HAP-1 (cell line): ENCODE measurements at regions not wholly inside any gene's neighbourhood (a gene's known extent, or its start where the extent isn't known, plus 50 kb on each side); places are given as distances from the start of the nearest gene placed in this dataset.

Experiments used
- DNase-seq, 2 experiments: peaks; one replicate each; pipeline ENCODE4 v3.0.0-alpha.2; 2016 to 2020; ENCODE audit warnings: low spot score in 2 of 2
- H3K27me3 ChIP-seq: fragments of 250-450 bp; sonication (Bioruptor Pico); 2 replicates; pipeline ENCODE4 v1.5.1; 2020; ENCODE audit warnings: low read depth, mild to moderate bottlenecking, moderate library complexity
- H3K36me3 ChIP-seq: fragments of 250-450 bp; sonication (Bioruptor Pico); replicated peaks from 2 replicates; pipeline ENCODE4 v1.5.1; 2020; ENCODE audit warnings: mild to moderate bottlenecking
- H3K4me1 ChIP-seq: fragments of 250-450 bp; sonication (Bioruptor Pico); 2 replicates; pipeline ENCODE4 v1.5.1; 2020; ENCODE audit warnings: mild to moderate bottlenecking
- H3K4me3 ChIP-seq: fragments of 250-450 bp; sonication (Bioruptor Pico); 2 replicates; pipeline ENCODE4 v1.5.1; 2020; ENCODE audit warnings: mild to moderate bottlenecking, moderate library complexity
- H3K9me3 ChIP-seq: fragments of 250-450 bp; sonication (Bioruptor Pico); 2 replicates; pipeline ENCODE4 v1.5.1; 2020; ENCODE audit warnings: mild to moderate bottlenecking, moderate library complexity
- in situ Hi-C: fragments of 300-500 bp; cut with MboI; formaldehyde crosslinking; loops from 3 replicates; pipeline ENCODE4 v1.14.3; 2020; ENCODE audit warnings: low sequenced_read_pairs, inconsistent platforms, mixed read lengths

DNA sequence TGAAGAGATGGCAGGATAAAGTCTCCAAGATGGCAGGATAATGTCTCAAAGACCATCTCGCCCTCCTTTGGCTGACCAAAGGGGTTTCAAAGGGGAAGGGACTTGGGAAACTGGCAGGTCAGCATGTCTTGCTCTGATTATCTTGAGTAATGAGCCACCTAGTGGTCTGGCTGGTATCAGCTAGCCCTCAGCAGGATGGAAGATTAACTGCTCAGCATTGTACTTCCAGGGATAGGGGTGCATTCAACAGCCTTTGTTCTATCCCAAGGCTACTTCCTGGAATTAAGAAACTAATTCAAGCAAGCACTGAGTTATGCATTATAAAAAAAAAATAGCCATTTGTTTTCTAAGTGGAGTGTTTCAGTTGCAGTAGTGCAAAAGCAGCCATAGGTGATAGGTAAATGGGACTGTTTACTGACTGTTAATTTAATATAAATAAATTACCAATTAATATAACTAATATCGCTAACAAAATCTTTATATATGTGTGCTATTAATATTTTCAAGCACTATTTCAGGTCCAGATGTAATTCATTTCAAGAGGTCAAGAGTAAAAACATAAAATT is 555.5 kb downstream of the CDH9 start:
- DNase-seq = peak; percentile 34 to 65
- Histone ChIP-seq H3K4me3 (no peak overlapping the region), H3K4me1 (no peaks in the 10 kb centered on the region), H3K9me3 (no peaks in the 10 kb centered on the region), H3K36me3 (no peaks in the 10 kb centered on the region), H3K27me3 (no peaks in the 10 kb centered on the region)
- in situ Hi-C loops = no loop called here

DNA sequence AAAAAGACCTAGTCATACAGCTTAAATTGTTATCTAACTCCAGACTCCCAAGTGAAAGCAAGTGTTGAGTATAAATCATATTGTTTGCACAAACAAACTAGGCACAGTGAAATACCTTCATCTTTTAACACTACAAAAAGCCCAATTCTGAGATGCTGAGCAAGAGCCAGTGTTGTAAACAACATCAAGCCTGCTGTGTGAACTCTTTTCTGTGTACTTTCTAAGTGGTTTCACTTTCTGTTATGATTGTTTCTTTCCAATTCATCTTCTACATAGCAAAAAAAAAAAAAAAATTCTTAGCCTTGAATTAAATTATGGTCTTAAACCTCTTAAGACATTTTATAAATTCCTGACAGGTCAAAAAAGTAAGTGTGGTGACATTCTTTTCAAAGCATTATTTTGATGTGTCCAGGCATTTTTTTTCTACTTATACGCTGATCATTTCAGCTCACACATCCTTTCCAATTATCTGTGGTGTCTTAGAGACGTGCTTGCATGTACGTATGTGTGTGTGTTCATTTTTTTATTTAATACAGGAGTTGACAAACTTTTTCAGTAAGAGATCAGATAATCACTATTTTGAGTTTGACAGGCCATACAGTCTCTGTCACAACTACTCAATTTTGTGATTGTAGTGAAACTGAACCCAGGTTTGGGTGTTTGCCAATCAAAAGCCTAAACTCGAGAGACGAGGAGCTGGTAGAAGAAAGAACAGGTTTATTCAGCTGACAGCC is 556.1 kb downstream of the CDH9 start:
- Histone ChIP-seq H3K36me3 (no peaks in the 10 kb centered on the region), H3K4me3 (no peak overlapping the region), H3K27me3 (no peaks in the 10 kb centered on the region), H3K9me3 (no peaks in the 10 kb centered on the region), H3K4me1 (no peaks in the 10 kb centered on the region)
- in situ Hi-C loops = no loop called here
- no peak for DNase-seq

DNA sequence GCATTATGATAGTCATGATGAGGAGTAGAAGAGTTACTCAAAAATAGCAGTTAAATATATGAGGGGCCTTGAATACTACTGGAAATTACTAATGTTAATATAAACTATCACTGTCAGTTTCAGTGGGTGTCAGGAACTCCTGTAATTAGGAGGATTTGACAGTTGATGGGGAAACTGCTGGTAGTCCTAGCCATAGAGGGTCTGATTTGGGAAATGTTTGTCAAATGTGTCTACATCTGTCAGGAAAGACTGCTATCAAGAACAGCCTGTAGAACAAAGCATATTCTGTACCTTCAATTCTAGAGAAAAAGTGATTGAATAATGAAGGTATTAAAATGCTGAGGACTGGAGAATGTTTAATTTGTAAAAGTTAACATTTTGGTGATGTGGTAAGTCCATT is 567.9 kb downstream of the CDH9 start:
- H3K4me1 ChIP-seq = no peaks in the 10 kb centered on the region
- H3K4me3 ChIP-seq = no peak overlapping the region
- H3K27me3 ChIP-seq = no peaks in the 10 kb centered on the region
- no peak for DNase-seq
- no peaks in the 10 kb centered on the region for H3K9me3 ChIP-seq
- in situ Hi-C loops = no loop called here
- no peaks in the 10 kb centered on the region for H3K36me3 ChIP-seq

DNA sequence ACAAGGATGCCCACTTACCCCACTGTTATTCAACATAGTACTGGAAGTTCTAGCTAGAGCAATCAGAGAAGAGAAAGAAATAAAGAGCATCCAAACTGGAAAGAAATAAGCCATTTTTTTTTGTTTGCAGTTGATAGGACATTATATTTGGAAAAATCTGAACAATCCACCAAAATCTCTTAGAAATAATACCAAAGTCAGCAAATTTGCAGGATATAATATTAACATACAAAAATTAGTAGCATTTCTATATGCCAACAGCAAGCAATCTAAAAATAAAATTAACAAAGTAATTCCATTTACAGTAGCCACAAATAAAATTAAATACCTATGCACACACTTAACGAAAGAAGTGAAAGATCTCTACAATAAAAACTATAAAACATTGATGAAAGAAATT is 599.3 kb downstream of the CDH9 start:
- Histone ChIP-seq H3K27me3 (no peaks in the 10 kb centered on the region), H3K9me3 (no peaks in the 10 kb centered on the region), H3K36me3 (no peaks in the 10 kb centered on the region), H3K4me3 (no peak overlapping the region), H3K4me1 (no peaks in the 10 kb centered on the region)
- no peak for DNase-seq
- in situ Hi-C loops = no loop called here

DNA sequence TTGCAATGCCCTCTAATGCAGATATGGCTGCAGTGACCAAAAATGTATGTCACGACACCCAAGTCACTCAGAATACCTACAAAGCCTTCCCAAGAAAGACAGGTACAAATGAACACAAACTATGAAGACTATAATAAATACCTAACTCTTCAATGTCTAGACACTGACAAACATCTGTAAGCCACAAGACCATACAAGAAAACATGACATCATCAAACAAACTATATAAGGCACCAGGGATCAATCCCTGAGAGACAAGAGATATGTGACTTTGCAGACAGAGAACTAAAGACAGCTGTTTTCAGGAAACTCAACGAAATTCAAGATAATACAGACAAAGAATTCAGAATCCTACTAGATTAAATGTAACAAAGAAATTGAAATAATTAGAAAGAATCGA is 603.7 kb downstream of the CDH9 start:
- Histone ChIP-seq H3K36me3 (no peaks in the 10 kb centered on the region), H3K4me1 (no peaks in the 10 kb centered on the region), H3K27me3 (no peaks in the 10 kb centered on the region), H3K4me3 (no peak overlapping the region), H3K9me3 (no peaks in the 10 kb centered on the region)
- no peak for DNase-seq
- in situ Hi-C loops = no loop called here

DNA sequence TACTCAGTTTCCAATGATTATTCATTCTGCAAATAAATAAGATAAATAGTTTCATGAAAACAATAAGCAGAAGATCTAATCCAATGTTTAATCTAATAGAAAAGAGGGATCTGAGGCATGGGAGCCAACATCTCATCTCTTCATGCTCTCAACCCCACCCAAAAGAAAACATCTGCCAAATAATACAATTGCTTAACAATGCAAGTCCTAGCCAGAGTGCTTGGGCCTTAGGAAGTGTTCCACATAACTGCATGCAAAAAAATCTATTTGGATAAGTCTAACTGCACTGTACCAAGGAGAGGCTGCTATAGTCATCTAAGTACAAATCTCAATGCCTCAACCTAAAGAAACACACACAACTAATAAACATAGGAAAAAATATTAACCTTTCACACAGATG is 606.0 kb downstream of the CDH9 start:
- Histone ChIP-seq H3K36me3 (no peaks in the 10 kb centered on the region), H3K27me3 (no peaks in the 10 kb centered on the region), H3K4me1 (no peaks in the 10 kb centered on the region), H3K9me3 (no peaks in the 10 kb centered on the region), H3K4me3 (no peak overlapping the region)
- no peak for DNase-seq
- in situ Hi-C loops = no loop called here

DNA sequence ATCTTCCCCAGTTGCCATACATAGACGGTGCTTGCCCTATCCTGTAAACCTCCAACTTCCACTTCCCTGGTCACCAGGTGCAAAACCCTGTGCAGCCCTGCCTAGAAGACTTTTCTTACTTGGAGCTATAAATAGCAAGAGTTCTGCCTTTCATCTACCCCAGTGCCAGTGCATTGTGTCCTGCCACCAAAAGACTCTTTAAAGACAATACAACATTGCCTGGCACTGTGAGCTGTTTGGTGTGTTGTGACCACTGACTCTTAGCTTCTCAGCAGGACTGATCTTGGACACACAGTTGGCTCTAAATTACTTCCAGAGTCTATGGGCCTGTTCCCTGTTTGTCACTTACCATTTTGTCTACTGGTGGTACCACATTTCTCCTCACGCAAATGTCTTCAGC is 608.1 kb downstream of the CDH9 start:
- in situ Hi-C loops = no loop called here
- Histone ChIP-seq H3K4me1 (no peaks in the 10 kb centered on the region), H3K4me3 (no peak overlapping the region), H3K36me3 (no peaks in the 10 kb centered on the region), H3K9me3 (no peaks in the 10 kb centered on the region), H3K27me3 (no peaks in the 10 kb centered on the region)
- no peak for DNase-seq

DNA sequence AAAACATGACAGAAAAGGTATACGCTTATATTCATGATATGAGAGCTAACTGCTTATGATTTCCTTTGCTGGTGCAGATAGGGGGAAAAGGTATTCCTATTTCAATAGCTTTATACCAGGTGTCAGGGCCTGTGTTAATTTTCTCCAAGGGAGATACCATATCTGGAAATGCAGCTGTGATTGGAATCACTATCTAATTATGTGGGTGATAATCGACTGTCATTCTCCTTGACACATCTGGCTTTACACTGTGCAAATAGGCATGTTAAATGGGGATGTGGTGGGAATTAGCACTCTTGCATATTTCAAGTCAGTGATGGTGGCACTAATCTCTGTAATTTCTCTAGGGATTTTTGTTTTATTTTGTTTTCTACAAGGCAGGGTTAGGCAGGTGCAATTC is 611.1 kb downstream of the CDH9 start:
- Histone ChIP-seq H3K27me3 (no peaks in the 10 kb centered on the region), H3K36me3 (no peaks in the 10 kb centered on the region), H3K4me3 (no peak overlapping the region), H3K4me1 (no peaks in the 10 kb centered on the region), H3K9me3 (no peaks in the 10 kb centered on the region)
- DNase-seq = no peak
- in situ Hi-C loops = no loop called here

DNA sequence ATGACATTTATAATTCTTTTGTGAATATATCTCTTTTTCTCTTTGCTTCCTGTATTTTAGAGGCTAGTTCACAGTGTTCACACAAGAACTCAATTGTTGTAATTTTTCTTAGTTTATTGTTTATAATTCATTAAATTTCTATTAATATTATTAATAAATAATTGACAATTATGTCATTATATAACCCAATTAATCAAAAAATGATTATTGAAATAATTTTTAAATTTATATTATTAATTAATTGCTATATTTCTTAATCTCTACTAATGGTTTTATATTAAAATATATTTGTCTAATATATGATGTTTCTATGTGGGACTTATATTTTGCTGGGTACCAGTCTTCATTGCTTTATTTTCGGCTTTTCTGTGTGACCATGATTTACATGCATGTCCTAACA is 618.4 kb downstream of the CDH9 start:
- Histone ChIP-seq H3K4me3 (no peak overlapping the region), H3K27me3 (no peaks in the 10 kb centered on the region), H3K9me3 (no peaks in the 10 kb centered on the region), H3K36me3 (no peaks in the 10 kb centered on the region), H3K4me1 (no peaks in the 10 kb centered on the region)
- DNase-seq = no peak
- in situ Hi-C loops = no loop called here

DNA sequence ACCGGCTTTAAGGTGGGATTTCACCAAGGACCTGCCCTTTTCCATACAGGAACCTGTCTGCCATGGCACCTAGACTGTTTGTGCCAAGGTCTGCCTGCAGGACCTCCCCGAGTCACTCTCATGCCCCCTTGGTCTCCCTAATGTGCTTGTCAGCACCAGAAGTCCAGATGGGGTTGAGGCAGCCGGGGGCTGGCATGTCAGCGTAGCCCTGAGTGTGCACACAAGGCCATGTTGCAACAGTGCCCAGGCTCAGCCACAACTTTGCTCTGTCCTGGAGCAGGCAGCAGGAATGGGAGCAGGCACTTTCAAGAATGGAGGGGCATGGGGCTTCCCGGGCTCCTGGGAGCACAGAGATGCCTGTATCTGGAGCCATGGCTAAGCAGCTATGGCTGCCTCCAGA is 621.5 kb downstream of the CDH9 start:
- Histone ChIP-seq H3K4me3 (no peak overlapping the region), H3K9me3 (no peaks in the 10 kb centered on the region), H3K27me3 (no peaks in the 10 kb centered on the region), H3K4me1 (no peaks in the 10 kb centered on the region), H3K36me3 (no peaks in the 10 kb centered on the region)
- in situ Hi-C loops = no loop called here
- no peak for DNase-seq

DNA sequence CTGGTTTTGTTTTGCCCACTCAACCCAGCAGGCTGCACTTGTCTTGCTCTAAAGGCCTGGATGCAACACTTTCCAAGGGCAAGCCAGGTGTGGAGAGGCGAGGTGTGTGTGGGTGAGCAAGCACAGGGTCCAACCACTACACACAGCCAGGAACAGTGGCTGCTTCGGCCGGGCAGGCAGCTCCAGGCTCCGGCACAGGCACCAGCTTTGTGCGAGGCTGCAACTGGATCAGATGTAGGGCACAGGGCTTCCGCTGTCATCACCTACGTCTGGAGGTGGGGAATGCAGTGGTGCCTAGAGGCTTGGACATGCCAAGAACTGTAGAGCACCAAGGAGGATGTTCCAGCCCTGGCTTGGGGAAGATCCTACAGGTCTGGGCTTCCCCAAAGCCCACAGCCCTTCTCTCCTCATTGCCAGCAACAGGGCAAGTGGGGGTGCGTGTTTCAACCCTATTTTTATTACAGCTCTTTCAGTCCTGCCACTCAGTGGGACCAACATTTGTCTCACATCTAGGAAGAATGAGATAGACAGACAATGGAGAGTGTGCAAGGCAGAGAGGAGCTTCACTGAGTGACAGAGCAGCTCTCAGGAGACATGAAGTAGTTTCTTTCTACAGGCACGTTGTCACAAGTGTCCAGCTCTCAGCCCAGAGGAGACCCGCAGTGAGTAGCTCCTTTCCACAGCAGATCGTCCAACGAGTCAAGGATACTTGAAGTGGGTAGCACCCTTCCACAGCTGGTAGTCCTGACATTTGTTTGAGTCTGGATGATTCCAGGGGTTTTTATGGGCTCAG is 622.2 kb downstream of the CDH9 start:
- H3K36me3 ChIP-seq = no peaks in the 10 kb centered on the region
- no peak overlapping the region for H3K4me3 ChIP-seq
- no peak for DNase-seq
- no peaks in the 10 kb centered on the region for H3K4me1 ChIP-seq
- in situ Hi-C loops = no loop called here
- no peaks in the 10 kb centered on the region for H3K9me3 ChIP-seq
- no peaks in the 10 kb centered on the region for H3K27me3 ChIP-seq

DNA sequence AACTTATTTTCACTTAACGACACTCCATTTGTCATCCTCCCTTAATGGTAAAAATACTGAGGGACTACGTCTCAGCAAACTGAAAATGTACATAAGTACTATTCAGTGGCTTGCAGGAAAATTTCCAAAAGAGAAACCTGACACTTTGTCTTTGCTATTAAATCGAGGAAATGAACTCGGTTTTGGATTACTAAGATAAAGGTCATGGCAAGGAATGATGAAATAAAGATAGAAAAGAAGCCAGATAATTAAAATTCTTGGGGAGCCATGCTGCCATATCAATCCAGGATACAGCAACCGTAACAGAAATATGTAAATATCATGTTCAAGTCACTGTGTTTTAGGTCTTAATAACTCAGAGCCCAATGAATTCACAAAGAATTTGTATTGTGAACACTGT is 647.8 kb downstream of the CDH9 start:
- no peaks in the 10 kb centered on the region for H3K9me3 ChIP-seq
- in situ Hi-C loops = no loop called here
- DNase-seq = no peak
- no peaks in the 10 kb centered on the region for H3K36me3 ChIP-seq
- H3K4me3 ChIP-seq = no peak overlapping the region
- peaks cover 7% of the 10 kb centered on the region for H3K4me1 ChIP-seq
- H3K27me3 ChIP-seq = no peaks in the 10 kb centered on the region

DNA sequence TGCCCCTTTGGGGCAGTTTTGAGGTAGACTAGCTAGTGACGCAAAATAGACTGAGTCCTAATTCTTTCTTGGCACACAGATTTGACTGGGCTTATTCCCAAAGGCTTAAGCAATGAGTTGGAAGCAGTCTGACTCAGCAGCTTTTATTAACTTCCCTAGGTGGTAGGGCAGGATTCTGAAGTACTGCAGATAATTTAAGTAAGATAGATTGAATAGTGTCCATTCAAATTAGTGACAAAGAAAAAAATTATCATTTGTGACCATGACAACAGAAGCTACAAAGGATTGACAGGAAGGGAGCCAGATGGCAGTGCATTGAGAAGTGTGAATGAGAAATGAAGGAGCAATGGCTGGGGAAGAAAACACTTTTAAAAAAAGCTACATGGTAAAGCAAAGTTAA is 649.4 kb downstream of the CDH9 start:
- H3K4me1 ChIP-seq = peaks cover 7% of the 10 kb centered on the region
- peak in 1 of 2 experiments; percentile 24 for DNase-seq
- in situ Hi-C loops = no loop called here
- H3K4me3 ChIP-seq = no peak overlapping the region
- no peaks in the 10 kb centered on the region for H3K9me3 ChIP-seq
- H3K27me3 ChIP-seq = no peaks in the 10 kb centered on the region
- no peaks in the 10 kb centered on the region for H3K36me3 ChIP-seq

DNA sequence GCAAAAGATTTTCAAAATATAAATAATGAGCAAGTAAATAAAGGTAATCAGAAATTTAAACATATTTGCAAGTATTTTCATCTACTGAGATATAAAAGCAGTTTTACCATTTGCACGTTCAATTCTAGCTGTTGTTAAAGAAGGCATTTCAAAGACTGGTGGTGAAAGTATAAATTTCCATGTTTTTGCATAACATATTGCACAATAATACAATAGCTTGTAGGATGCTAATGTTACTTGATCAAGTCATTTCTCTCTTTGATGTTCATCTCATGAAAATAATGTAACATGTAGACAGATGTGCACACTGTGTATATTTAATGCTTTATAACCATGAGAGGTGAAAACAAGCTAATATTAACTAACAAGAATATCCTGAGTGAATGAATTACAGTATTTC is 651.9 kb downstream of the CDH9 start:
- Histone ChIP-seq H3K27me3 (no peaks in the 10 kb centered on the region), H3K9me3 (no peaks in the 10 kb centered on the region), H3K4me1 (peaks cover 7% of the 10 kb centered on the region), H3K4me3 (no peak overlapping the region), H3K36me3 (no peaks in the 10 kb centered on the region)
- in situ Hi-C loops = no loop called here
- no peak for DNase-seq
